Midbrain (tissue), 1 donor: ENCODE measurements at regions not wholly inside any gene's neighbourhood (a gene's known extent, or its start where the extent isn't known, plus 50 kb on each side); places are given as distances from the start of the nearest gene placed in this dataset.

Experiments
- DNase-seq: peaks from one replicate; lab custom pipeline; 2025; lab: John Stamatoyannopoulos, UW

GRCh38 chr2:7971841-7972240, 710.0 kb upstream of the ID2 start:
- DNase-seq: no peak

- DNase-seq: no peak
These were observed 709.2 kb upstream of the ID2 start for GRCh38 chr2:7972670-7973069.

- DNase-seq: no peak
These were observed 707.9 kb upstream of the ID2 start for GRCh38 chr2:7973801-7974480.

GRCh38 chr2:7974936-7975335, 706.9 kb upstream of the ID2 start:
- no peak for DNase-seq

GRCh38 chr2:7976206-7976605, 705.6 kb upstream of the ID2 start:
- no peak for DNase-seq

GRCh38 chr2:7977981-7978380, 703.9 kb upstream of the ID2 start:
- DNase-seq: no peak

- DNase-seq: no peak
These were observed 699.8 kb upstream of the ID2 start for GRCh38 chr2:7982054-7982453.

GRCh38 chr2:7983451-7983850, 698.4 kb upstream of the ID2 start:
- no peak for DNase-seq

- DNase-seq: no peak
These were observed 697.9 kb upstream of the ID2 start for GRCh38 chr2:7983912-7984311.

GRCh38 chr2:7984693-7985353, 697.0 kb upstream of the ID2 start:
- no peak for DNase-seq

GRCh38 chr2:7986431-7986830, 695.4 kb upstream of the ID2 start:
- no peak for DNase-seq

GRCh38 chr2:7987992-7988391, 693.9 kb upstream of the ID2 start:
- no peak for DNase-seq

- no peak for DNase-seq
These were observed 693.4 kb upstream of the ID2 start for GRCh38 chr2:7988440-7988839.

- DNase-seq: no peak
These were observed 692.0 kb upstream of the ID2 start for GRCh38 chr2:7989823-7990222.

- no peak for DNase-seq
These were observed 688.9 kb upstream of the ID2 start for GRCh38 chr2:7992612-7993602.

GRCh38 chr2:7994397-7994951, 687.4 kb upstream of the ID2 start:
- DNase-seq: no peak

- DNase-seq: no peak
These were observed 684.6 kb upstream of the ID2 start for GRCh38 chr2:7997279-7997678.

GRCh38 chr2:7999683-8000476, 682.0 kb upstream of the ID2 start:
- DNase-seq: no peak

- no peak for DNase-seq
These were observed 681.0 kb upstream of the ID2 start for GRCh38 chr2:8000870-8001269.

GRCh38 chr2:8002765-8003393, 679.0 kb upstream of the ID2 start:
- no peak for DNase-seq

- DNase-seq: no peak
These were observed 678.3 kb upstream of the ID2 start for GRCh38 chr2:8003462-8004075.
